Type B pancreatic cell (in vitro differentiated cells): ENCODE measurements at regions not wholly inside any gene's neighbourhood (a gene's known extent, or its start where the extent isn't known, plus 50 kb on each side); places are given as distances from the start of the nearest gene placed in this dataset.

ENCODE experiments used
- DNase-seq: peaks from one replicate; pipeline ENCODE4 v3.0.0; 2021; ENCODE audit warnings: mixed read lengths; ENCODE audit not compliant: unreplicated experiment; ENCODE audit errors: extremely low spot score
- H3K27ac Mint-ChIP-seq: 2 replicates; pipeline ENCODE4 v1.8.0; 2021; ENCODE audit warnings: mild to moderate bottlenecking, mixed read lengths
- H3K27me3 Mint-ChIP-seq: 2 replicates; pipeline ENCODE4 v1.8.0; 2021; ENCODE audit warnings: mixed read lengths
- H3K36me3 Mint-ChIP-seq: 2 replicates; pipeline ENCODE4 v1.8.0; 2021; ENCODE audit warnings: mixed read lengths
- H3K4me1 Mint-ChIP-seq: one replicate; pipeline ENCODE4 v1.8.0; 2021; ENCODE audit warnings: mixed read lengths; ENCODE audit not compliant: unreplicated experiment
- H3K4me3 Mint-ChIP-seq: 2 replicates; pipeline ENCODE4 v1.8.0; 2021; ENCODE audit warnings: mild to moderate bottlenecking, mixed read lengths
- H3K9me3 Mint-ChIP-seq: 2 replicates; pipeline ENCODE4 v1.8.0; 2021; ENCODE audit warnings: mixed read lengths
- CTCF ChIP-seq: fragments of 200-600 bp; sonication (generic); conservative IDR thresholded peaks from 2 replicates; pipeline ENCODE4 v1.5.0; 2021; ENCODE audit warnings: antibody characterized with exemption, mild to moderate bottlenecking

- no peaks in the 10 kb centered on the region for H3K36me3 Mint-ChIP-seq
- no peaks in the 10 kb centered on the region for H3K9me3 Mint-ChIP-seq
- H3K27me3 Mint-ChIP-seq: peaks cover 5% of the 10 kb centered on the region
- H3K4me3 Mint-ChIP-seq: no peak overlapping the region
- no peak overlapping the region for H3K27ac Mint-ChIP-seq
- no peak for TF ChIP-seq CTCF
- no peak for DNase-seq
- H3K4me1 Mint-ChIP-seq: peaks cover 19% of the 10 kb centered on the region
These were observed 228.7 kb upstream of the SIX2 start for GRCh38 chr2:45237850-45238542.

DNA sequence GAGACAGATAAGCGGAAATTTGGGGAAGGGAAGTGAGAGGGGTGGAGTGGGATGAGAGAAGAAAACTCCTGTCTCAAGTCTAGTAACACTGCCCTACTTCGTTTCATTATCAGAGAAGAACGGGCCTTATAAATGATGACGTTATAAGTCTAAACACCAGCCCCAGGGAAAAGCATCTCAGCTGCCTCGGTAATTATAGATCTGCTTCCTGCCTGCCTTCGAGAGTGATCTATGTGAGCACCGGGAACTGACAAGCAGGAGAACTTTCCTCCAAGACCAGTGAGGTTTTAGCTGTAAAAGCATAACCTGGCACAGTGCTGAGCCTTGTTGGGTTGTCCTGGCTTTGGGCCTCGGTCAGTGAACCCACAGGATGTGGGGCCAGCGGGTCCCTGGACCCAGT lies 227.9 kb upstream of the SIX2 start:
- no peak for DNase-seq
- H3K27ac Mint-ChIP-seq: no peak overlapping the region
- H3K36me3 Mint-ChIP-seq: no peaks in the 10 kb centered on the region
- H3K9me3 Mint-ChIP-seq: no peaks in the 10 kb centered on the region
- peaks cover 2% of the 10 kb centered on the region for H3K27me3 Mint-ChIP-seq
- peaks cover 11% of the 10 kb centered on the region for H3K4me1 Mint-ChIP-seq
- H3K4me3 Mint-ChIP-seq: no peak overlapping the region
- TF ChIP-seq CTCF: no peak

GRCh38 chr2:45236268-45236667 lies 227.0 kb upstream of the SIX2 start:
- H3K27ac Mint-ChIP-seq: no peak overlapping the region
- peaks cover 3% of the 10 kb centered on the region for H3K27me3 Mint-ChIP-seq
- H3K4me3 Mint-ChIP-seq: no peak overlapping the region
- H3K9me3 Mint-ChIP-seq: no peaks in the 10 kb centered on the region
- no peaks in the 10 kb centered on the region for H3K36me3 Mint-ChIP-seq
- no peak for TF ChIP-seq CTCF
- DNase-seq: no peak
- peaks cover 7% of the 10 kb centered on the region for H3K4me1 Mint-ChIP-seq

- Mint-ChIP-seq H3K4me3 (no peak overlapping the region), H3K36me3 (no peaks in the 10 kb centered on the region), H3K4me1 (peaks cover 5% of the 10 kb centered on the region), H3K9me3 (no peaks in the 10 kb centered on the region), H3K27ac (no peak overlapping the region), H3K27me3 (peaks cover 7% of the 10 kb centered on the region)
- DNase-seq: no peak
- no peak for TF ChIP-seq CTCF
These were observed 224.0 kb upstream of the SIX2 start for GRCh38 chr2:45233301-45233700.

DNA sequence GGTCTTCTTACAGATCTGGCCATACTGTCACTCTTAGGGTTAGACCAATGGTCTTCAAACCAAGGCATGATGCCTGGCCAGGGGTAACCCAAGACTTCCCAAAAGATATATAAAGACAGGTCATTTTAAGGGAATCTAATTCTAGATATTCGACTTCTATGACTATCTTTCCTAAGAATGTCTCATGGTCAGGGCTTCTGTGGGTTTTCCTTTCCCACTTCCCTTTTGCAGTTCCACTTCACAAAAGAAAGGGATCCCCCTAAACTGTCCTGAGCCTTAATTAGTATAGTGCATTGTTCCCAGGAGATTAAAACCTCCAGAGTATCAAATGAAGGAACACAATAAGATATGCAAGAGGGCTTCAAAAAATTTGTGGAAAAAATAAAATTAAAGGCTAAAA lies 223.6 kb upstream of the SIX2 start:
- no peaks in the 10 kb centered on the region for H3K36me3 Mint-ChIP-seq
- no peak for DNase-seq
- no peak for TF ChIP-seq CTCF
- H3K4me3 Mint-ChIP-seq: no peak overlapping the region
- H3K9me3 Mint-ChIP-seq: no peaks in the 10 kb centered on the region
- H3K27ac Mint-ChIP-seq: no peak overlapping the region
- H3K4me1 Mint-ChIP-seq: peaks cover 5% of the 10 kb centered on the region
- H3K27me3 Mint-ChIP-seq: peaks cover 7% of the 10 kb centered on the region

- no peak overlapping the region for H3K27ac Mint-ChIP-seq
- H3K4me3 Mint-ChIP-seq: no peak overlapping the region
- no peak for TF ChIP-seq CTCF
- H3K27me3 Mint-ChIP-seq: peaks cover 9% of the 10 kb centered on the region
- no peaks in the 10 kb centered on the region for H3K36me3 Mint-ChIP-seq
- no peak for DNase-seq
- no peaks in the 10 kb centered on the region for H3K9me3 Mint-ChIP-seq
- H3K4me1 Mint-ChIP-seq: peaks cover under 1% of the 10 kb centered on the region
These were observed 220.2 kb upstream of the SIX2 start for GRCh38 chr2:45229411-45229810.
